ENCODE measurements at regions not wholly inside any gene's neighbourhood (a gene's known extent, or its start where the extent isn't known, plus 50 kb on each side); places are given as distances from the start of the nearest gene placed in this dataset.

GRCh38 chr5:5719292-5719691, 296.8 kb downstream of the ICE1 start:
- no peak for TF ChIP-seq CTCF (IDR thresholded peaks at IDR 0.05; ENCODE audit: extremely low read depth, missing control alignments)
- DNase-seq (ENCODE audit: low spot score) = no peak

GRCh38 chr5:5716665-5717064, 294.2 kb downstream of the ICE1 start:
- TF ChIP-seq CTCF (IDR thresholded peaks at IDR 0.05; ENCODE audit: extremely low read depth, missing control alignments) = no peak

GRCh38 chr5:5711592-5711991, 289.1 kb downstream of the ICE1 start:
- DNase-seq (ENCODE audit: low spot score) = no peak
- no peak for TF ChIP-seq CTCF (IDR thresholded peaks at IDR 0.05; ENCODE audit: extremely low read depth, missing control alignments)

More at GRCh38 chr5:5716665-5717064, 294.2 kb downstream of the ICE1 start:
- no peak for DNase-seq (ENCODE audit: low spot score)

GRCh38 chr5:5711112-5711511, 288.6 kb downstream of the ICE1 start:
- no peak for DNase-seq (ENCODE audit: low spot score)
- no peak for TF ChIP-seq CTCF (IDR thresholded peaks at IDR 0.05; ENCODE audit: extremely low read depth, missing control alignments)

GRCh38 chr5:5710471-5710870, 288.0 kb downstream of the ICE1 start:
- no peak for TF ChIP-seq CTCF (IDR thresholded peaks at IDR 0.05; ENCODE audit: extremely low read depth, missing control alignments)
- DNase-seq (ENCODE audit: low spot score) = no peak

- no peak for DNase-seq (ENCODE audit: low spot score)
- TF ChIP-seq CTCF (IDR thresholded peaks at IDR 0.05; ENCODE audit: extremely low read depth, missing control alignments) = no peak
Observed at GRCh38 chr5:5708367-5708919, 286.0 kb downstream of the ICE1 start.

GRCh38 chr5:5705010-5705409, 282.5 kb downstream of the ICE1 start:
- no peak for TF ChIP-seq CTCF (IDR thresholded peaks at IDR 0.05; ENCODE audit: extremely low read depth, missing control alignments)
- DNase-seq (ENCODE audit: low spot score) = no peak
